Cerebellar nuclear complex (tissue), 1 donor: ENCODE measurements at regions not wholly inside any gene's neighbourhood (a gene's known extent, or its start where the extent isn't known, plus 50 kb on each side); places are given as distances from the start of the nearest gene placed in this dataset.
"Not testable (repeated sequence)": the region's sequence is repeated elsewhere in the genome, so short reads cannot be mapped to it uniquely, and the experiment has no call there.

ENCODE experiments used
- DNase-seq, 2 experiments: peaks; one replicate each; lab custom pipeline; 2025; lab: John Stamatoyannopoulos, UW

DNA sequence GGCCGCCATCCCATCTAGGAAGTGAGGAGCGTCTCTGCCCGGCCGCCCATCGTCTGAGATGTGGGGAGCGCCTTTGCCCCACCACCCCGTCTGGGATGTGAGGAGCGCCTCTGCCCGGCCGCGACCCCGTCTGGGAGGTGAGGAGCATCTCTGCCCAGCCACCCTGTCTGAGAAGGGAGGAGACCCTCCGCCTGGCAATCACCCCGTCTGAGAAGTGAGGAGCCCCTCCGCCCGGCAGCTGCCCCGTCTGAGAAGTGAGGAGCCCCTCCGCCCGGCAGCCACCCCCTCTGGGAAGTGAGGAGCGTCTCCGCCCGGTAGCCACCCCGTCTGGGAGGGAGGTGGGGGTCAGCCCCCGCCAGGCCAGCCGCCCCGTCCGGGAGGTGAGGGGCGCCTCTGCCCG is 194.2 kb upstream of the FBXL4 start:
- DNase-seq, result not testable (repeated sequence)

DNA sequence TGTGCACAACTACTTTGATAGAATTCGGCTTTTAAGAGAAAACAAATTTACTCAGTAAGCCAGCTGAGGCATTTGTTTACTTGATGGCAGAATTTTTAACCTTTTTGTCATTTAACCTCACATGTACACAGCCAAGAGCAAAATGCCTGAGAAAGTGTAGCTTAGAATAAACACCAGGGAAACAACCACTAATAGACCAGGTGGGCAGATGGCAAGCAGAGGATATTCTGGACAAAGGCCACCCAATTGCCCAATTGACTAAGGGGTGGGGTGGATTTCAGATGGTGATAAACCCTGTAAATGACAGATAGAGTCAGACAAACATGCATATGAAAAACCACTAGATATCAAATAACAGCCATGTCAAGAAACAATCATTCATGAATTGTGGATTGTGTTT is 190.7 kb upstream of the FBXL4 start:
- no peak for DNase-seq

DNA sequence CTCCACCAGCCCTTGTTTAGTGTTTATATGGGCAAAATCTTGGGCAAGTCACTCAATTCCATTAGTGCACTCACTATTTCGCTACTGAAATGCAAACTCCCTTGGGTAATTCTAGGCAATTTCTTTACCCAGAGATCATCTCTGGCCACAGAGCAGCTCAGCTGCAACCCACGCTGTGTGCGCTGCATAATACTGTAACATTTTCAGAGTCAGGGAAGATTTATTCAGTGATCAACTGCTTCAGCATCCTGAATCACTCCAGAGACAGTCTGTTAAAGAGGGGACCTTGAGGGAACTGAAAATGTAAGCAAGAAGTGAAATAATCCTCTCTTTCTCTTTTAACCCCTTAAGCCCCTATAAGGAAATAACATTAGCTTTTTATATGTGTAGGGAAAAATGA is 189.6 kb upstream of the FBXL4 start:
- no peak for DNase-seq

DNA sequence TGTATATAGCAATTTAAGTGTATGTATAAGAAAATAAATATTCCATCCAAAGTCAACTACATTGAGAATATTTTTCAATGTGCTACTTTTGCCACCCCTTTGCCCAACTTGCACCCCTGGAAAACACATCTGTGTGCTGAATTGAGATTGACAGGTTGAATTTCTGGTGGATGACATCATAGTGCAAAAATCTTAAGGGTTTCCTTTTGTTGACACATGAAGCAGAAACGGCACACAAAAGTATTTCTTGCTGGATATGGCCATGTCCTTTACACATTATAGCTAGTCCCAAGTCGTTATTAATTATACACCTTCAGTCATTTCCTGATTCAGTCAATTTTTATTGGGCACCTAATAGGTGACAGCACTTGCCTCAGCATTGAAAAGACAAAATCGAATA is 188.7 kb upstream of the FBXL4 start:
- no peak for DNase-seq

DNA sequence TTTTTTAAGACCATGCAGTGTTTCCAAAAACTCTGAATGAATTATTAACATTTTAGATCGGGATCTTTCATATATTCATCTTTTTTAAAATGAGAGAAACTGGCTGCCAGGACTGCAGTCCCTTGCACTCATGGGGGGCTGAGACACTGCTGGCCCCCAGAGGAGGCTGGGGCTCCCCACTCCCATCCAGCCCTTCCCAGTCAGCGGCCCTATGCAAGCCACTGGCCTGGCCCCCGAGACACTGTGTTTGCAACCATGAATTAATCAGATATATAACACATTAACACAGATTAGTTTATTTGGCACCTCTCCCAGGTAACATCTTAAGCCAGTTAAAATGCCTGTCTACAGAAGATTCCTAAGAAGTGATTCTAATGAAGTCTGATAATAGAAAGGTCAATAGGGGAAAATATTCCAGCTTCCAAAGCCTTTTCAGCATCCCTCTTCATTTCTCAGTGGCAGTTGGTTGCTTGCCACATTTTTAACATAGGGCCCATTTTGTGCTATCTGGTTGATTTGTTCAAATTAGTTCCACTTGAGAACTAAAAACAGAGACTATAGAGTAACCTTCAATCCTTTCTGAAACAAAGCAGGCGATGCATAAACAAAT is 184.4 kb upstream of the FBXL4 start:
- no peak for DNase-seq

DNA sequence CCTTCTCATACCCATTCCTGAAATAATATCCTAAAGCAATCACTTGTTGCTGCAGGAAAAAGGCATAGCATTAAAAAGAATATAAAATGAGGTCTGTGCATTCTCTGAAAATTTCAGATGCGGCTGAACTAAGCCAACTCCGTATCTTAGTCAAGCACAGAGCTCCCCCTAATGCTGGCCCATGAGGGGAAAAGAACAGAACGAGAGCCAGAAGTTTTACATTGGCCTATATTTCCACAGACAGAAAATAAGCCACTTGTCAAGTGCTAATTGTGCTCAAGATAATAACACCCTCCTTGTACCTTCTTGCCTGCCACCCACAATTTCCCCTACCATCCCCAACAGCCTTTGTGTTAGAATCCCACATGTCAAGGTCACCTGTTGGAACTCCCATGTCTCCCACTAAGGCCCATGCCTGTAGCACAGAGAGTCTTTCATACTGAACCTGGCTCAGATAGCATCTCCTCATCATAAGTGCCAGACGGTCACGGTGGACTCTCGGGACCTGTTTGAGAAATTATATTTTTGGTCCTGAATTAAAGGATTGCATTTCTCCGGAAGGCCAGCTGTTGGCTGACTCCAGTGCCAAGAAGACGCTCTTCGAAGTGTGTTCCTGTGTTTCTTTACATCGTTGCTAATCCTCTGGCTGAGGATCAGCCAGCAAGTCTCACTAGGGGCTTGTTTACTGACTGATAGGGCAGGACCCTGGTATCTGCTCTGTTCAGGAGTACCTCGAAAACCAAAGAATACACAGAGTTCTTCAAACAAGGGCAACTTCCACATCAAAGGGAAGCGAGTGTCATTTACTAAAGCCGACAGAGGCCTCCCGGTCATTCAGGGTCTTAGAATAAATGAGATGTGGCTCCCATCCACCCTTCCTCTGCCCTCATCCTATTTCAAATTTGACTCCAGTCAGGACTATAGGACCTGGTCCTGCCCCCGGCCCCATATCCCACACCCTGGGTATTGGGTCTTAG is 183.4 kb upstream of the FBXL4 start:
- no peak for DNase-seq

DNA sequence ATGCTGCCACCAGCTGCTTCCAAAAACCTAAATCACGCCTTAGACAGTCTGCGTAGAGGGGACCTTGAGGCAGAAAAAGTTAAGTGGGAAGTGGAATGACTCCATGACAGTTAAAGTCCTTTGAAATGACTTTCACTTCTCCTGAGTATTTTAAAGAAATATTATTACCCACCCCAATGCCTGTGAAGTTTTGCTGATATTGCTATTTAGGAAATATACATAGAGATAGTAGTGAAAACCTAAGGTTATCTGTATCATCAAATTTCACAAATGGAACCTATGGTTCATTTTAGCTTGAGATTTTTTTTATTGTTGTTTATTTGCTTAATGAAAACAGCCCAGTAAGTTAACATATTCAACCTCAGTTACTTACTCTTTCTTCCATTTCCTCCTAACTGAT is 182.1 kb upstream of the FBXL4 start:
- no peak for DNase-seq

DNA sequence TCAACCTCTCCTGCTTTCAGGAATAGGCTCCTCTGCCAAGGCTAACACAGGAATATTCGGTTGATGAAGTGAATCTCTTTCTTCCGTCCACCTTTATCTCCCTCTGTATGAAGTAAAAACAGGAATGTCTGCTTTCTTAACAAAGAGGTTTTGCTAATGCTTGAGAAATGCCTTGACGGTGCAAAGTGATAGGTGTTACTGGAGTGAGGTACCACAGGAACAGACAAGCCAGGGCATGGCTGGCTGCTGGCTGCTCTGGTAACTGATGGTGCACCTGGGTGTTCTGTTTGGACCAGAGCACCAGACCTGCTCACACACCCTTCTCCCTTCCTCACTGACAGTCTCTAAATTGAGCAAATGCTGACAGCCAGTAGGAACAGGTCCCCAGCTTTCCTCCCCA is 174.0 kb upstream of the FBXL4 start:
- no peak for DNase-seq

DNA sequence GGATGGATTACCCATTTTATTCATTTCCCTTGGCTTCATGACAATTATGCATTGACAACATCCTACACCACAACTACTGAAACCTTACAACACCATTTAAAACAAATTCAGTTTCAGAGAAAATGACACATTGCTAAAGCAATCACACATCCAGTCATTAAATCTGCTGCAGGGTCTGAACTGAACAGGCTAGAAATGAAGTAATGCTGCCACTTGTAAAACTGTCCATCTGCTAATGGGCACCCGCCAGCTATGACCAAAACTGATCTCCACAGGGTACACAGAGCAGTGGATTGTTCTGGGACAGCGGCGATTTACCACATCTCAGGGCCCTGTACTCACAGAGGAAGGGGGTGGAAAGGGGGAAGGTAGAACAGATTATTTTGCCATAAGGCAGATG is 172.9 kb upstream of the FBXL4 start:
- DNase-seq, result no peak

DNA sequence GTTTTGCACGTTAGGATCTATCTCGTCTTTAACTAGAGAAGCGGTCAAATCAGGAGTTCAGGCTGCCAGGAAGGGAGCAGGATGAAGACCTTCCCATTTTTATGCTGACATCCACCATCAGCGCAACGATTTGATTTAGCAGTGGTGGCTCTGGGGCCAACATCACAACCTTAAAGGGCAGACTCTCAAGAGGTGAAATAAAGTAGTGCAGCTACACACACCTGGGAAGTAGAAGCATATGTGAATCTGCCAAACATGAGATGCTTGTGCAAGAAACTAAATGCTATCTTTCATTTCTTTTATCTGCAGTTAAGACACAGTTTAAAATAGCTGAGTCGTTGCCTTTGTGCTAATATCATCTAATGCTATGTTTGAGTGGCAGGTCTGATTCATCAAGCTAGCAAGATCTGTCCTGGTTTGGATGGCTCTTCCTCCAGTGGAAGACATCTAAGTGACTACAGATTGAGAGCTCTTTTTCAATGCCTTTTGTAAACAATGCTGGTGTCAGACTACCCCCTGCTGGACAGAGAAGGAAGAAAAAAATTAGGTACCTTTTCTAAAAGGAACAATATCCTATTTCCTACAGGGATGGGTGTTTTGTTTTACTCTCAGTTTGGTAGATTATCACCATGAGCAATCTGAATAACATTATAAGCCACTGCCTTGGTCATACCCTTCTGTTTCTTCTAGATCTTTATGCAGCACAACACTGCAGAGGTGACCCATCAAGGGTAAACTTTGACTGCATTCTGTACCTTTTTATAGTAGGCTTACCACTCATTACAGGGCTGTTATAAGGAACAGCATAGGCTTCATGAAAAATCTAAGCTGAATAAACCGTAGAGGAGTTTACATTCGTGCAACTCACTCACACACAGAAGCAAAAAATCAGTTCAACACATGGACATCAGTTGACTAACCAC is 171.6 kb upstream of the FBXL4 start:
- no peak for DNase-seq

DNA sequence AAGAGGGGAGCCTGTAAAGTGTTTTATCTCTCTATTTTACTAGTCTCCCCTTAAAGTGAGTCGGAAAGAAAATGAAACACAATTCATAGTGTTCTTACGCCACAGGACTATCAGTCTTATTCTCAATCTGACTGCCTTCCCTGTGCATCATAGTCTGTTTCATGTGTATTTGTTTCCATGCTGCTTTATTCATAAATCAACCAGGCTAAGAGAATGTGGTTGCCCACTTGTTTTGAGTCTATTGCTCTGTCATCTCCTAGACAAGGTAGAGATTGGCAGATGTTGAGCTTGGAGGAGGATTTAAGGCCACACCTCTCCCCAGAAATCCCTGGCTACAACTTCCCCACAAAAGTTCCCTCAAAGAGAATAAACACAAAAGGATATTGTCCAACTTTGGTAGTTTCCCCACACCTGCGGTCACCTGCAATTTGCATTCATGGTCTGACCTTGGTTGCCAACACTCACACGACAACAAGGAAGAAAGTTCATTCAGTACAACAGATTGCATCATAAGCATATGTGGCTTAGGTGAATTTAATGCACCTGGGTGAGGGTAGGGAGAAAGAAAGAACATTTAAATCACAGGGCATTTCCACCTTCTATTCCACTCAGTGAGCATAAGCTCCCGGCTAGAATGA is 167.1 kb upstream of the FBXL4 start:
- DNase-seq, result no peak

DNA sequence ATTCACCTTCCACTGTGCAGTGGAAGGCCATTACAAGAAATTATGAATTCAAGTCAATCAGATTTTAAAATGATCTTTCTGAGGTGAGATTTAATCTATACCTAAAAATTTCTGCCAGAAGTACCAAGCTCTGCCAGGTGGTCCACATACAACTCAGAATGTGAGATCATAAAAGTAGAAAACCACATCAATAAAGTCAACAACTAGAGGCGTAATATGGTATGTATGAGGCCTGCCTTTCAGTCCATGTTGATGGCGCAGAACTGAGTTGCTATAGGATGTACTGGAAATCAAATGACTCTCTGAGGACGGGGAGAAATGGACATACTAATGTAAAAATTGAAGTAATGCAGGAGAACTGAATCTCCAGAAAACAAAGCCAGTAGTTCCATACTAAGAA is 163.8 kb upstream of the FBXL4 start:
- DNase-seq, result no peak

DNA sequence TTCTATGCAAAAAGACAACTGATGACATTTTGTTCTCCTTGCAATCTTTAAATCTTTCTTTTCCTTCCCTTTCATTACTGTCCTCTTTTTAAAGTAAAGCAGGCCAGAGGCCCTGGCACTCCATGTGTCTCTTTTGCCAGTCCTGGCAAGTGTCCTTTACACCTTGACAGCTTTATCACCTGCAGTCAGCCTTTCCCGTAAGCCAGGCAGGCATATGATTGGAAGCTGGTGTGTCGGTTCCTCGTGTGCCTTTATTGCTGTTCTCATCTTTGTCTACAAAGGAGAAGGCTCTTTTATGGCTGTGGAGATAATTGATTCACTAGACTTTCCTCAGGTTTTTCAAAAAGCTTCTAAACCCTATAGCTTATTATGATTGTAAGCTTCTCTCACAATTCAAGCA is 162.3 kb upstream of the FBXL4 start:
- DNase-seq, result no peak

DNA sequence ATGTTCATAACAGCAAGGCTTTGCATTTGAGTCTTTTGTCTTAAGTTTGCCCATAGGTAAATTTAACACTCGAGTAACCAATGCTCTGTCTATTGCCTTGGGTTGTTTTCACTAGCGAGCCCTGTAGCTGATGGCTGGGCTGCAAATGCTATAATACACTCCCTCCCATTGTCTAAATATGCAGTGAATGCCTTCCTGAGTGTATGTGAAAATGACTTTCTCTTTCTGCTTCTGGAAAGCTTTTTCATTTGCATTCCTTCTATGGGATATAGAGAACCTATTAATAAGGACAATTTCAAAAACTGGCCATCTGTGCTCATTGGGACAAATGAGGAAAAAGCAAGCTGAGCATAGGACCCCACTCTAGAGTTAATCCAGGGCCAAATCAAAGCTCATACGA is 156.5 kb upstream of the FBXL4 start:
- DNase-seq, result no peak

DNA sequence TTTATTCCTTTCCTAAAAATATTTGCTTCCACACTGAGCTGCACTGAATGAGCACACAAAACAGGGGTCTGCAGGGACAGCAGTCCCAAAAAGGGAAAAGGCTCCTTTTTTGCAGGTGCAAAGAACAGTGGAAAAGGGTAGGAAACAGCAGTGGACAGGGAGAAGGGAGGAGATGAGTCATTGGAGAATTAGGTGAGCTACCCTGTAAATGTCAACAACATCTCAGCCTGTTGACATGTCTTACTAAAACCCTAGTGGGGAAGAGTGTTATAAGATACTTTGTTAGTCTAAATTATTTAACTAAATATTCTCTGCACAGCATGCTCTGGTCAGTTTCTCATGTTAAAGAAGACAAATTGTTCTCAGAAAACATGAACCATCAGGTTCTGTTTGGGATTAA is 151.5 kb upstream of the FBXL4 start:
- no peak for DNase-seq

DNA sequence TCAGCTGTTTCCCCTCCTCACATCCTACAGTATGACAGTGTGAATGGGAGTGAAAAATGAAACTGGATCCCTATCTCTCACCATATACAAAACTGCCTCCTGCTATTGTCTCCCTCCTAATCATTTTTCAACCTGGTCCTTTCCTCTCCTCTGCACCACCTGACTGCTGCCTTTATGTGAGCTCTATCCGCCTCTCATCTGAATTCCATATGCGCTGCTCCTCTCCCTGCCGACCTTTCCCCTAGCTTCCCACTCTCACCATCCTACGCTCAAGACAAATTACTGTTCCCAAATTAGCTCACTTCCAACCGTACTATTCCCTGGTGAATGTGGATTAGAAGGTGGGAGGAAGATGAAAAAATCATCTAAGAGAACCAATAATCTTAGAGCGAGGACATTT is 148.4 kb upstream of the FBXL4 start:
- no peak for DNase-seq

DNA sequence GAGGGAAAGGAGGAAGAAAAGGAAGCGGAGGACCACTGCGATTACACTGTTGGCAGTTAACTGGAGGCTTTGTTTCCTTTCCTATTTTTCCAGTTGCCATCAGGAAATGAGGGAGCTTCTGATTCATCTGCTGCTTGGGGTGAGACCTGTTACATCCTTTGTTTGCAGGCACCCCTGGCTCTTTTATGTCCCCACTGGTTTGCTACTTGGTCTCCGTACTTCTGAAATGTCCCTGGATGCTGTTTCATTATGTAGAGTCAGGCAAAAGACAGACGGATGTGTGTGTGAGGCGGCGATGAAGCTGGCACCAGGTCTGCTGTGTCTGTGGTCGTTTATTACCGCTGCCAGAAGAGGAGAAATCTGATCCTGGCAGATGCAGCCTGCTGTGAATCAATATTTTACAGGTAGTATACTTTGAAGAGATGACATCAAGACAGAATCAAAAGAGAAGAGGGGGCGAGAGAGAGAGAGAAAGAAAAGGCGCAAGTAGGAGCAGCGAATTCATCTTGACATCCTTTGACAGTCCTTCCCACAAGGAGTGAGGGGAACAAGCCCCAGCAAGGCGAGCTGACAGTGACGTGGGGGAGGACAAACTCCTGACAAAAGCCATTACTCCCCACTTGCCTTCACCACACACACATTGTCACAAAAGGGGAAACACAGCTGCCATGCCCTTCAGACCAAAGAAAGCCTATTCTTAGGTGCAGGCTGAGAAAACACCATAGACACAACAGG is 145.9 kb upstream of the FBXL4 start:
- DNase-seq, result no peak

DNA sequence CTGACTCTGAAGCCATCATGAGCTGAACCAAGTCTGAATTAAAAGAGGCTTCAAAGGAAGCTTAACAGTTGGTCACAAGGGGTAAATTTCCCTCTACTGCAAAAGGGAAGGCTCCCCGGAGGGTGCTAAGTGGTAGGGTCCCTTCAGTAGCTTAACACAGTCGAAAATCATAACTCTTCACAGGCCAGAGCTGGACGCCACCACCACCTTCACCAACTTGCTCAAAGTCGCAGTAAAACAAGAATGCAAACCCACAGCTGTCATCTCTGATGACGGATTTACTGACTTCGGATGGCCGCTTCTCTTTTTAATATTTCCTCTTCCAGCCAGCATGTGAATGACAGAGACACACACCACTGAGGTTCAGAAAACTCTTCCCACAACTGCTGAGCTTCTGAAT is 144.7 kb upstream of the FBXL4 start:
- no peak for DNase-seq

DNA sequence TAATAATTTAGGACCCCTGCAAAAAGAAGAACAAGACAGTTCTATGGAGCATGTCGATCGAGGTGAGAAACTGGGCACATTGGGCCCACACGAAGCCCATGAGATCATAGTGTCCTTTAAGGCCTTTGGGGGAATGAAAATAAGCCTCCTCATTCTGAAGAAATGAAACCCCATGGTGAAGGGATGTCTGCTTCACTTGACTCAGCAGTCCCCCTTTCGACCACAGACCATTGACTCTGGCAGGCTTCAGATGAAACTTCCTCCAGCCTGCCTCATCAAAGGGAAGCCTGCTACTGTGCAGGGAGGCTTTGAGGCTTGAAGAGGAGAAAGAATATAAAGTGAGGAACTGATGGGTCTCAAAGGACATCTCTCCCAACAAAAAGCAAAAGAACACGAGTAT is 144.2 kb upstream of the FBXL4 start:
- DNase-seq, result no peak

DNA sequence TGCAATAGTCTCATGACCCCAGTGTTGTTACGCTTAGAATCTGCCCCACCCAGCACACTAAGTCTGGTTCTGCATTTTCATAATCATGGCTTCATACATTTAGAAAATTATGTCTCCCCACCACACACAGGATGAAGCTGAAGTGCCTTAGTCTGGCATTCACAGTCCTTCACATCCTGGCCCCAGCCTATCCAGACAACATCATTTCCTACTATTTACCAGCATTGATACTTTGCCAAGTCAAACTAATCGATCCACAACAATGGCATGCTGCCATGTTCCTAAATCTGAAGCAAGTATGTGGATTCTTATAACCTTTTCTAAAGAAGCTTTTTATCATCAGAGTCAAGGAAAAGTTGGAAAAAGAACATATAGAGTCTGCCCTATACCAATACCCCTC is 132.4 kb upstream of the FBXL4 start:
- no peak for DNase-seq

DNA sequence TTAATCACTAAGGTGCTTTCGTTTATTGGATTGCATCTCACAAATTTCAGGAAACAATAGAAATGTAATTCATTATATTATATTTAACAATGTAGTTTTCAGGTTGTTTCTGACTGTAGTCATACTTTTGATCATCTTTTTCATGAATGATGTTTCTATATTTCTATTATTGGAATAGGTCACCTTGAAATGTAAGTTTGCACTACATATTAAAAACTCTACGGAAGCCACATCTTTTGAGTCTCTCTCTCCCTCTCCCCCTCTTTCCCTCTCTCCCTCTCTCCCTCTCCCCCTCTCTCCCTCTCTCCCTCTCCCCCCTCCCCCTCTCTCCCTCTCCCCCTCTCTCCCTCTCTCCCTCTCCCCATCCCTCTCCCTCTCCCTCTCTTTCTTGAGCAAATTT is 131.3 kb upstream of the FBXL4 start:
- DNase-seq, result no peak
